Vagina (tissue), 2 donors: ENCODE measurements at regions not wholly inside any gene's neighbourhood (a gene's known extent, or its start where the extent isn't known, plus 50 kb on each side); places are given as distances from the start of the nearest gene placed in this dataset. TPM values are rescaled to one million over a fixed set of nuclear protein-coding genes. Genes with fewer than 3 reads are reported as not detected.
"Not testable (repeated sequence)": the region's sequence is repeated elsewhere in the genome, so short reads cannot be mapped to it uniquely, and the experiment has no call there.

ENCODE experiments used
- DNase-seq, 2 donors: peaks; one replicate each; pipeline ENCODE4 v3.0.0-alpha.2; 2017; ENCODE audit errors: extremely low spot score in 2 of 2
- H3K27ac ChIP-seq: fragments of 200-600 bp; sonication (generic); one replicate; pipeline ENCODE4 v1.5.1; 2019
- H3K27me3 ChIP-seq: fragments of 200-600 bp; sonication (generic); one replicate; pipeline ENCODE4 v1.5.1; 2019
- H3K36me3 ChIP-seq, 2 donors: fragments of 200-600 bp; sonication (generic); one replicate each; pipeline ENCODE4 v1.5.1; 2017 to 2019
- H3K4me1 ChIP-seq: fragments of 200-600 bp; sonication (generic); one replicate; pipeline ENCODE4 v1.5.1; 2019
- H3K4me3 ChIP-seq, 2 donors: fragments of 200-600 bp; sonication (generic); 1 replicate in 1 of 2; 2 replicates in 1 of 2; pipeline ENCODE4 v1.5.1; 2016 to 2019
- H3K9me3 ChIP-seq: fragments of 200-600 bp; sonication (generic); one replicate; pipeline ENCODE4 v1.5.1; 2019
- CTCF ChIP-seq, 3 experiments: fragments of 450-650 bp in 2 of 3; fragments of 200-600 bp in 1 of 3; sonication (generic) in 1 of 3; IDR thresholded peaks; one replicate each; pipeline ENCODE4 v1.5.1; 2017 to 2019; ENCODE audit warnings: antibody characterized with exemption in 3 of 3, mild to moderate bottlenecking in 2 of 3, moderate library complexity in 2 of 3
- POLR2A ChIP-seq, 2 donors: fragments of 450-650 bp; IDR thresholded peaks; one replicate each; pipeline ENCODE4 v1.6.1; 2017; ENCODE audit warnings: antibody characterized with exemption in 2 of 2, mild to moderate bottlenecking in 2 of 2, moderate library complexity in 2 of 2
- POLR2AphosphoS5 ChIP-seq, 2 donors: sonication (generic); formaldehyde crosslinking; IDR thresholded peaks; one replicate each; pipeline ENCODE4 v1.9.0; 2017; ENCODE audit warnings: antibody characterized with exemption in 2 of 2, mild to moderate bottlenecking in 2 of 2, low read depth in 1 of 2; ENCODE audit not compliant: insufficient read depth in 1 of 2
- intact Hi-C: fragments of 100-400 bp; cut with DNase I; formaldehyde crosslinking; loops from one replicate; pipeline ENCODE4 v1.15.1; 2023
- small RNA-seq: library from RNA; depleted of rRNA; stranded (forward); fragments of <200 nt; gene quantifications from one replicate; pipeline ENCODE3, GENCODE V24; 2016

DNA sequence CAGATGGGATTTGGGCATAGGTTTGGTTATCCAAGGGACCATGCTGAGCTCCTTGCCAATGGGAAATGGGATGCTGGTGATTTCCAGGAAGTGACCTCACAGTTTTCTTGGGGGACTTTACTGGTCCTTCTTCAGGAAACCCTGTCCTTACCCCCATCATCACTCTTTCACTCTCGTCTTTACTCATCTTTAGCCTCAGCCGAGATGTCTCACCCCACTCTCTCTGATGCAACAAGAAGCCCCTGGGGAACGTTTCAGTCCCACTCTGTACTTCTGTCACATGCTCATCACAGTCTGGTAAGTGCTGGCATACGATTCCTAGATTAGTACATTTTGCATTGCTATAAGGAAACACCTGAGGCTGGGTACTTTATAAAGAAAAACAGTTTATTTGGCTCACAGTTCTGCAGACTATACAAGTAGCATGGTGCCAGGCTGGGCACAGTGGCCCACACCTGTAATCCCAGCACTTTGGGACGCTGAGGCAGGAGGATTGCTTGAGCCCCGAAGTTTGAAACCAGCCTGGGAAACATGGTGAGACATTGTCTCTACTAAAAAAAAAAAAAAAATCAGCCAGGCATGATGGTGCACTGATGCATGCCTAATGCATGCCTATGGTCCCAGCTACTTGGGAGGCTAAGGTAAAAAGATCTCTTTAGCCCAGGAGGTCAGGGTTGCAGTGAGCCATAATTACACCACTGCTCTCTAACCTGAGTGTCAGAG lies 63.5 kb upstream of the VKORC1L1 start:
- no peaks in the 10 kb centered on the region for H3K4me1 ChIP-seq
- H3K27ac ChIP-seq, result no peak overlapping the region
- no peaks in the 10 kb centered on the region for H3K27me3 ChIP-seq
- no peak for TF ChIP-seq CTCF (IDR thresholded peaks at IDR 0.05)
- no peak for TF ChIP-seq POLR2A (IDR thresholded peaks at IDR 0.05)
- no peak for TF ChIP-seq POLR2AphosphoS5 (IDR thresholded peaks at IDR 0.05; ENCODE audit: insufficient read depth in 1 of 2, low read depth in 1 of 2)
- no peak for DNase-seq
- intact Hi-C loops, result no loop called here
- H3K9me3 ChIP-seq, result no peaks in the 10 kb centered on the region
- H3K36me3 ChIP-seq, result no peaks in the 10 kb centered on the region
- no peak overlapping the region for H3K4me3 ChIP-seq

DNA sequence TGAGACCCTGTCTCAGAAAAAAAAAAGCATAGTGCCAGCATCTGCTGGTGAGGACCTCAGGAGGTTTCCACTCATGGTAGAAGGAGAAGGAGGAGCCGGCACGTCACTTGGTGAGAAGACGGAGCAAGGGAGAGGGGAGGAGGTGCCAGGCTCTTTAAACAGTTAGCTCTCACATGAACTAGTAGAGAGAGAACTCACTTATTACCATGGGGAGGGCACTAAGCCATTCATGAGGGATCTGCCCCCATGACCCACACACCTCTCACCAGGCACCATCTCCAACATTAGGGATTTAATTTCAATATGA lies 62.9 kb upstream of the VKORC1L1 start:
- no peak for DNase-seq
- intact Hi-C loops, result no loop called here
- no peaks in the 10 kb centered on the region for H3K36me3 ChIP-seq

GRCh38 chr7:65812281-65812680 lies 60.6 kb upstream of the VKORC1L1 start:
- TF ChIP-seq POLR2A (IDR thresholded peaks at IDR 0.05) (no peak), CTCF (IDR thresholded peaks at IDR 0.05) (no peak), POLR2AphosphoS5 (IDR thresholded peaks at IDR 0.05; ENCODE audit: insufficient read depth in 1 of 2, low read depth in 1 of 2) (no peak)
- Histone ChIP-seq H3K27me3 (no peaks in the 10 kb centered on the region), H3K4me3 (no peak overlapping the region), H3K9me3 (no peaks in the 10 kb centered on the region), H3K36me3 (no peaks in the 10 kb centered on the region), H3K27ac (no peak overlapping the region), H3K4me1 (no peaks in the 10 kb centered on the region)
- no peak for DNase-seq
- intact Hi-C loops, result no loop called here

More for the DNA sequence above, 62.9 kb upstream of the VKORC1L1 start:
- H3K4me3 ChIP-seq, result no peak overlapping the region
- H3K27me3 ChIP-seq, result no peaks in the 10 kb centered on the region
- no peak overlapping the region for H3K27ac ChIP-seq
- no peaks in the 10 kb centered on the region for H3K9me3 ChIP-seq
- TF ChIP-seq CTCF (IDR thresholded peaks at IDR 0.05) (no peak), POLR2AphosphoS5 (IDR thresholded peaks at IDR 0.05; ENCODE audit: insufficient read depth in 1 of 2, low read depth in 1 of 2) (no peak), POLR2A (IDR thresholded peaks at IDR 0.05) (no peak)
- no peaks in the 10 kb centered on the region for H3K4me1 ChIP-seq

DNA sequence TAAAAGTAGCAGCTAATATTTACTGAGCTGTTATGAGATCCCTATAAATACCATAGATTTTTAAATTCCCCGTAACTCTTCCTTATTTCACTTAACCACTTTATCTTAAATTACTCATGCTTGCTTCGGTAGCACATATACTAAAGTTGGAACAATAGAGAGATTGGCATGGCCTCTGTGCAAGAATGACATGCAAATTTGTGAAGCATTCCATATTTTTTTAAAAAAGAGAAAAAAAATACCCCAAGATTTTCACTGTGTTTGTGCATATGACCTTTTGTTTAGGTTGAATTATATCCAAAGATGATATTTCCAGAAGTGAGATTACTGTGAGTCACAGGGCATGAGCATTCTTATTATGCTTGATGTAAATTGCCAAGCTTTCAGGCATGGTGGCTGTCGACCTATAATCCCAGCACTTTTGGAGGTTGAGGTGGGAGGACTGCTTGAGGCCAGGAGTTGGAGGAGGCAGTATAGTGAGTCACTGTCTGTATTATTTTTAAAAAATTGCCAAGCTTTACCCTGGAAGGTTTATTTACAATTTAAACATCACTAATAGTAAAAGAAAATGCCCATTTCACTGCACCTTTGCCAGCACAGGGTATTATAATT lies 58.2 kb upstream of the VKORC1L1 start:
- H3K27ac ChIP-seq, H3K9me3 ChIP-seq, H3K36me3 ChIP-seq, DNase-seq, H3K27me3 ChIP-seq, H3K4me3 ChIP-seq, intact Hi-C loops, H3K4me1 ChIP-seq: not testable (repeated sequence)

DNA sequence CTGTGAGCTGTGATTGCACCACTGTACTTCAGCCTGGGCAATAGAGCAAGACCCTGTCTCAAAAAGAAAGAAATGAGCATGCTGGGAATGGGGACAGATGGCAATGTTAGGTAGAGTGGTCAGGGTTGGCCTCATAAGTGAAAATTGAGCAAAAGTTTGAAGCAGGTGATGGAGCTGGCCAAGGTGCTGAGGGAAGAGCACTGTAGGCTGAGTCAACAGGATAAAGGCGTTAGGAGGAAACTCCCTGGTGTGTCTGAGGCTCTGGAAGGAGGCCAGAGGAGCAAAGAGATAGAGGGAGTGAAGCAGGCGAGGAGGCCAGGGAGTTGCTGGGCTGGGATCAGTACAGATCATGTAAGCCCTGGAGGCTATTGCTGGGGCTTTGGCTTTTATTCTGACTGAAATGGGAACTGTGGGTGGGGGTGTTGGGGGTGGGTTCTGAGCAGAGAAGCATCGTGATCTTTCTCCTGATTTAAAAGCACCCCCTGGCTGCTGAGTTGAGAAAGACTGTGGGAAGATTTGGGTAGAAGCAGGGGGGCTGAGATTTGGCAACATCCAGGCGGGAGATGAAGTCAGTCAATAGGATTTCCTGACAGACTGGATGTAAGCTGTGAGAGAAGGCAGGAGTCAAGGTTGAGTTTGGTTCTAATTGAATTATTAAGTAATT lies 52.5 kb upstream of the VKORC1L1 start:
- no peak for DNase-seq
- Histone ChIP-seq H3K36me3 (no peaks in the 10 kb centered on the region), H3K9me3 (no peaks in the 10 kb centered on the region), H3K4me3 (no peak overlapping the region), H3K4me1 (no peaks in the 10 kb centered on the region), H3K27me3 (no peaks in the 10 kb centered on the region), H3K27ac (no peak overlapping the region)
- intact Hi-C loops, result no loop called here
- TF ChIP-seq CTCF (IDR thresholded peaks at IDR 0.05) (no peak), POLR2AphosphoS5 (IDR thresholded peaks at IDR 0.05; ENCODE audit: insufficient read depth in 1 of 2, low read depth in 1 of 2) (no peak), POLR2A (IDR thresholded peaks at IDR 0.05) (no peak)

Small RNA genes lying in the stretch of these regions (small RNA-seq; reads per million reads assigned to genes)
- gene AC114501.1 (not detected), gene RNU6-912P (not detected), gene SNORA15B-2 (not detected), gene SNORA22 (not detected)
